Activated CD4-positive, alpha-beta T cell treated with anti-CD3 and anti-CD28 coated beads for 36 hours (primary cell): ENCODE measurements at regions not wholly inside any gene's neighbourhood (a gene's known extent, or its start where the extent isn't known, plus 50 kb on each side); places are given as distances from the start of the nearest gene placed in this dataset.
"Not testable (repeated sequence)": the region's sequence is repeated elsewhere in the genome, so short reads cannot be mapped to it uniquely, and the experiment has no call there.

Experiments used
- ATAC-seq: fragments of 200-7000 bp; cut with Tn5 transposase; one replicate; pipeline ENCODE4 v1.10.0; 2021; ENCODE audit warnings: mild to moderate bottlenecking, moderate library complexity
- CTCF ChIA-PET: fragments of 350-600 bp; sonication (Branson Sonifier 250); formaldehyde crosslinking; loops from one replicate; lab custom pipeline; 2021; ENCODE audit warnings: antibody characterized with exemption; lab: Charles Lee
- POLR2A ChIA-PET: fragments of 350-600 bp; sonication (Branson Sonifier 250); formaldehyde crosslinking; loops from one replicate; lab custom pipeline; 2021; ENCODE audit warnings: antibody characterized with exemption, inconsistent platforms; lab: Charles Lee
- DNase-seq: peaks from one replicate; pipeline ENCODE4 v3.0.0-alpha.2; 2020
- H3K27ac Mint-ChIP-seq: one replicate; pipeline ENCODE4 v1.8.0; 2021; ENCODE audit warnings: mixed read lengths
- H3K27me3 Mint-ChIP-seq: one replicate; pipeline ENCODE4 v1.8.0; 2021; ENCODE audit warnings: mixed read lengths
- H3K36me3 Mint-ChIP-seq: one replicate; pipeline ENCODE4 v1.8.0; 2021; ENCODE audit warnings: low read depth, mixed read lengths
- H3K4me1 Mint-ChIP-seq: one replicate; pipeline ENCODE4 v1.8.0; 2021; ENCODE audit warnings: mixed read lengths
- H3K4me3 Mint-ChIP-seq: one replicate; pipeline ENCODE4 v1.8.0; 2021; ENCODE audit warnings: mild to moderate bottlenecking, moderate library complexity, mixed read lengths
- H3K9me3 Mint-ChIP-seq: one replicate; pipeline ENCODE4 v1.8.0; 2021; ENCODE audit warnings: low read depth, mixed read lengths
- intact Hi-C, 2 experiments: fragments of 100-400 bp; cut with DNase I in 1 of 2; cut with micrococcal nuclease in 1 of 2; formaldehyde crosslinking; loops; one replicate each; pipeline versions ENCODE4 v1.14.2 to v1.15.1; 2022 to 2024; cut with DNase I, micrococcal nuclease

DNA sequence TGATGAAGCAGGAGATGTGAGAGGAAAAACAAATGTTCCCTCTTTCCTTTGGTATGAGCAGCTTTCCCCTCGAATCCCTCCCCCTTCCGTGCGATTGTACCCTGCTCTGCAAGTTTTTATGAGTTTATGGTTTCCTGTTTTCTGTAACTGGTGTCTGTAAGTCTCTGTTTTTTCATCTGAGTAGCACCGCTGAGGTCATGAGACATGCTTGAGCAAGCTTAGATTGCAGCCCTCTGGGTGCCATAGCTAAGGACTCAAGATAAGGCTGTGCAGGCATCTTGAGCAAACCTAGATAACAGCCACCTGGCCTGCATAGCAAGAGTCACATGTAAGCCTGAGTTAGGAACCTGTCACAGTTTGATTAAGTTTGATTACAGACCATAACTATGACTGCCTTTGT lies 165.2 kb upstream of the TGIF2LX start:
- H3K27me3 Mint-ChIP-seq, H3K4me1 Mint-ChIP-seq, DNase-seq, H3K36me3 Mint-ChIP-seq, ATAC-seq, H3K9me3 Mint-ChIP-seq, H3K27ac Mint-ChIP-seq, POLR2A ChIA-PET, intact Hi-C loops, H3K4me3 Mint-ChIP-seq: not testable (repeated sequence)
- CTCF ChIA-PET, result interaction anchor here (0.7 kb wide), 1 partner anchor 844 kb away, joined by 3 read pairs; no protein-coding TSS in a partner anchor

DNA sequence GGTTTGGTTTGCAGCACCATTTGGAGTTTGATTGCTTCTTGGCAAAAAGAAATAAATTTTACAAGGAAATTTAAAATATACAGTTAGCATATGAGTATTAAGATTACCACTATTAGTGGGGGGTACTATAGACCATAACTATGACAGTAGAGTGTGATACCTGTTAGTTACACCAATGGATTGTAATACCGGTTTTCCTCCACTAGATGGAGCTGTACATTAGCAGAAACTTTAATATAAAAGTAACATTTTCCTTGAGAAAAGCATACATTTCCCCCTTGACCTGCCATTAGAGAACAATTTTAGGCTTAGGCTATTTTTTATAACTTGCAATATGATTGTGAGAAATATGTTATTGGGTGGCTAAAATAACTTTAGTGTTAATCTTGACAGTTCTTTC lies 163.9 kb upstream of the TGIF2LX start:
- DNase-seq, H3K36me3 Mint-ChIP-seq, H3K9me3 Mint-ChIP-seq, H3K27me3 Mint-ChIP-seq, H3K27ac Mint-ChIP-seq, ATAC-seq, CTCF ChIA-PET, POLR2A ChIA-PET, H3K4me1 Mint-ChIP-seq, intact Hi-C loops, H3K4me3 Mint-ChIP-seq: not testable (repeated sequence)

DNA sequence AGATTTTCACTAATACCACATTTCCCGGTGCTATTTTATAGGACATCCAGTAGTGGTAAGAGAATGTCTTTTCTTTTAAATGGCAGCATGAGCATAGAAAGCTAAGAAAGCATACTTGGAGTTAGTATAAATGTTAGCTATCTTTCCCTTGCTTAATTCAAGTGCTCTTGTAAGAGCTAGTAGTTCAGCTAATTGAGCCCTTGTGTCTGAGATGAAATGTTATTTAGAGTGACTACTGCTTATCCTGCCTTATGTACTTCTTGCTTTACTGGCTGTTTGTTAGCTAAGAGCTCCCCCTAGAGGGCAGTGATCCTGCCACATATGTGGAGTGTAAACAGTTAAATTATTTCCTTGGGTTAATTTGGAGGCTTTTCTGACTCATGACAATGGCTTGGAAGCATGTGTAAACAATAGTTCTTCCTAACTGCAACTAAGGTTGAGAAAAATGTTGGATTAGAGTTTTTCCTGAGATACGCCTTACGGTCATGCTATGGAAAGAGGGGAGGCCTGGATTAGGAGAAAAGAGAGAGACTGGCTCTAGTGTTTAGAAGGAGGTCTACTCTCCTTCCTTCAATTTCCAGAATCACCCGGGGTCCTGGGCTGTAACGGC lies 162.5 kb upstream of the TGIF2LX start:
- ATAC-seq, CTCF ChIA-PET, H3K4me1 Mint-ChIP-seq, POLR2A ChIA-PET, H3K27ac Mint-ChIP-seq, H3K4me3 Mint-ChIP-seq, H3K27me3 Mint-ChIP-seq, intact Hi-C loops, DNase-seq, H3K36me3 Mint-ChIP-seq, H3K9me3 Mint-ChIP-seq: not testable (repeated sequence)

DNA sequence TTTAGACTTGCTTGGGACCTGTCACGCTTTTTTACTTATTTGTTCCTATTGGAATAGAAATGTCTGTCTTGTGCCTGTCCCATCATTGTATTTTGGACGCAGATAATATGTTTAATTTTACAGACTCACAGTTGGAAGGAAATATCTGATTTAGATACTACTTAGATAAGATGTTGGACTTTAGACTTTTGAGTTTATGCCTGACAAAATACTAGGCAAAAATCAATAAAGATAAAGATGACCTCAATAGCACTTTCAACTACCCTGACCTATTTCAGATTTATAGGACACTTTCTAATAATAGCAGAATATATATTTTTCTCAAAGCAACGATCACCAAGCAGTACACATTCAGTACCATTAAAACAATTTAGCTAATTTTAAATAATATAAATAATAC lies 150.1 kb upstream of the TGIF2LX start:
- DNase-seq, intact Hi-C loops, POLR2A ChIA-PET, H3K27me3 Mint-ChIP-seq, H3K4me3 Mint-ChIP-seq, CTCF ChIA-PET, H3K4me1 Mint-ChIP-seq, H3K9me3 Mint-ChIP-seq, H3K36me3 Mint-ChIP-seq, ATAC-seq, H3K27ac Mint-ChIP-seq: not testable (repeated sequence)

DNA sequence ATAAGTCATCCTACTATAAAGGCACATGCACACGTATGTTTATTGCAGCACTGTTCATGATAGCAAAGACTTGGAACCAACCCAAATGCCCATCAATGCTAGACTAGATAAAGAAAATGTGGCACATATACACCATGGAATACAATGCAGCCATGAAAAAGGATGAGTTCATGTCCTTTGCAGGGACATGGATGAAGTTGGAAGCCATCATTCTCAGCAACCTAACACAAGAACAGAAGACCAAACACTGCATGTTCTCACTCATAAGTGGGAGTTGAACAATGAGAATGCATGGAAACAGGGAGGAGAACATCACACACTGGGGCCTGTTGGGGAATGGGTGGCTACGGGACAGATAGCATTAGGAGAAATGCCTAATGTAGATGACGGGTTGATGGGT lies 110.3 kb upstream of the TGIF2LX start:
- H3K27me3 Mint-ChIP-seq, H3K4me3 Mint-ChIP-seq, POLR2A ChIA-PET, H3K4me1 Mint-ChIP-seq, intact Hi-C loops, DNase-seq, H3K27ac Mint-ChIP-seq, H3K9me3 Mint-ChIP-seq, H3K36me3 Mint-ChIP-seq, CTCF ChIA-PET, ATAC-seq: not testable (repeated sequence)

DNA sequence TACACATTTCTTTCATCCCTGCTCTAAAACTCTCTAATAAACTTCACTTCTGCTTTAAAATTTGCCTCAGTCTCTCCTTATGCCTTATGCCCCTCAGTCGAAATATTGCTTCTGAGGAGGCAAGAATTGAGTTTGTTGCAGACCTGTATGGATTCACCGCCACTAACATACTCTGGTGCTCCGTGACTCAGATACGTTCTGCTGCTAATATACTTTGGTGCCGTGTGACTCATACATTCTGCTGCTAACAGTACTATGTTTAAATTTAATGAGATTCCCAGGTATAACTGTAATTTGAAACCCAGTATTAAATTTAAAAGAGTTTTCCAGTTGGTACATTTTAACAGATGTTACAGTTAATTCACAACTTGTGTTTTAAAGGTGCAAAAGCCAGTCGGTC lies 82.0 kb upstream of the TGIF2LX start:
- intact Hi-C loops, H3K27me3 Mint-ChIP-seq, H3K27ac Mint-ChIP-seq, H3K4me3 Mint-ChIP-seq, ATAC-seq, CTCF ChIA-PET, DNase-seq, POLR2A ChIA-PET, H3K36me3 Mint-ChIP-seq, H3K9me3 Mint-ChIP-seq, H3K4me1 Mint-ChIP-seq: not testable (repeated sequence)

DNA sequence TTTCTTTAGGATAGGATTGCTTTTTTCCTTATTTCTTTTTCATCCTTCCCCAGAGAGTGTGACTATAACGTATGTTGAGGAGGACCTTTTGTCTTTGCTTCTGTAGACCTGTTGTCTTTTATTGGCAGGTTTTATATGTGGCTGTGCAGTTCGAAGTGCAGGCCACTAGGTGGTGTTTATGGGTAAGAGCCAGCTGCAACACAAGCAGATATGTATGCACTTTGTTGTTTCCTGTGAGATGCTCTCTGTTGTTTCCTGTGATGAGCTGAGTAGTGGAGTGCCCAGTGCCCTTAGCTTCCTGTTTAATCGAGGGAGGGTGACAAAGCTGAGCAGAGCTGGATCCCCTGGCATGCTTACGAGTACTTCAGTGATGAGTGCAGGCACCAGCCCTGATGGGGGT lies 50.0 kb upstream of the TGIF2LX start:
- CTCF ChIA-PET, H3K4me3 Mint-ChIP-seq, ATAC-seq, H3K4me1 Mint-ChIP-seq, H3K27ac Mint-ChIP-seq, H3K36me3 Mint-ChIP-seq, H3K9me3 Mint-ChIP-seq, H3K27me3 Mint-ChIP-seq, intact Hi-C loops, POLR2A ChIA-PET: not testable (repeated sequence)
- peak; percentile 8 for DNase-seq
